ENCODE measurements at regions not wholly inside any gene's neighbourhood (a gene's known extent, or its start where the extent isn't known, plus 50 kb on each side); places are given as distances from the start of the nearest gene placed in this dataset.

- no peak overlapping the region for H2BK120ac ChIP-seq (ENCODE audit: low read depth, low read length)
- H3K18ac ChIP-seq (ENCODE audit: low read depth, low read length), result no peak overlapping the region
- intact Hi-C loops (cut with micrococcal nuclease) (no loop called here), in situ Hi-C loops (cut with MboI; ENCODE audit: low sequenced_read_pairs) (no loop called here), dilution Hi-C loops (cut with HindIII; ENCODE audit: low sequenced_read_pairs, unreplicated experiment) (no loop called here)
- TF ChIP-seq MXI1 (IDR thresholded peaks at IDR 0.05; ENCODE audit: borderline replicate concordance, low read depth, low read length), result no peak
- no peak for TF ChIP-seq NFE2L2 (IDR thresholded peaks at IDR 0.05; ENCODE audit: low read depth, low read length)
- no peak for TF ChIP-seq CHD1 (IDR thresholded peaks at IDR 0.05; ENCODE audit: low read depth, low read length)
- TF ChIP-seq POLR2A (IDR thresholded peaks at IDR 0.05; ENCODE audit: low read depth, low read length), result no peak
- TF ChIP-seq CEBPB (IDR thresholded peaks at IDR 0.05; ENCODE audit: low read depth, low read length), result no peak
- no peak for TF ChIP-seq RAD21 (IDR thresholded peaks at IDR 0.05; ENCODE audit: low read length)
- no peak for TF ChIP-seq ELK1 (IDR thresholded peaks at IDR 0.05; ENCODE audit: borderline replicate concordance, low read depth, low read length)
- TF ChIP-seq RCOR1 (IDR thresholded peaks at IDR 0.05; ENCODE audit: insufficient replicate concordance, low read length), result no peak
- no peak for TF ChIP-seq FOS (IDR thresholded peaks at IDR 0.05; ENCODE audit: low read depth, low read length)
- no peak for TF ChIP-seq BHLHE40 (IDR thresholded peaks at IDR 0.05; ENCODE audit: low read depth, low read length)
- TF ChIP-seq SMC3 (IDR thresholded peaks at IDR 0.05; ENCODE audit: low read depth, low read length), result no peak
- no peak for TF ChIP-seq RFX5 (IDR thresholded peaks at IDR 0.05; ENCODE audit: low read depth, low read length)
- no peak for TF ChIP-seq USF2 (IDR thresholded peaks at IDR 0.05; ENCODE audit: low read depth, low read length)
- no peak for TF ChIP-seq MAFK (IDR thresholded peaks at IDR 0.05; ENCODE audit: low read depth, low read length)
- no peak for TF ChIP-seq CTCF (conservative IDR thresholded peaks at IDR 0.05; ENCODE audit: low read depth, low read length)
- no peak for TF ChIP-seq MAZ (IDR thresholded peaks at IDR 0.05; ENCODE audit: borderline replicate concordance, low read depth, low read length)
- ATAC-seq (ENCODE audit: low read depth) (no peak), DNase-seq (no peak)
- no peak overlapping the region for H3K9ac ChIP-seq (ENCODE audit: low read depth, low read length)
- no CpG with 5 or more reads among the region's 3 CpGs for WGBS, 2 experiments (ENCODE audit: extremely low coverage in 2 of 2, insufficient read length in 1 of 2)
- no peak overlapping the region for H2AFZ ChIP-seq (replicated peaks; ENCODE audit: low read length, poor library complexity)
- no peaks in the 10 kb centered on the region for H3K79me1 ChIP-seq (ENCODE audit: low read depth in 1 of 2, low read length in 2 of 2)
- H3K9me1 ChIP-seq (ENCODE audit: insufficient read depth, low read length), result no peaks in the 10 kb centered on the region
- ChIA-PET CTCF (interaction anchor here (1.2 kb wide), 1 partner anchor 16 kb away, joined by 6 read pairs; no protein-coding TSS in a partner anchor), POLR2A (ENCODE audit: unreplicated experiment) (no interaction called here)
- no peak overlapping the region for H3K4me2 ChIP-seq (ENCODE audit: low read depth, low read length)
- no peak overlapping the region for H3K4me3 ChIP-seq (ENCODE audit: insufficient read depth, low read depth, low read length)
- no peaks in the 10 kb centered on the region for H4K20me1 ChIP-seq (ENCODE audit: insufficient read depth, low read length)
- H3K9me3 ChIP-seq (ENCODE audit: control insufficient read depth, insufficient read depth, low read length), result no peaks in the 10 kb centered on the region
- no peak overlapping the region for H2BK15ac ChIP-seq (ENCODE audit: low read depth, low read length)
- no peak overlapping the region for H4K91ac ChIP-seq (ENCODE audit: insufficient read depth, low read depth, low read length)
- no peak overlapping the region for H4K8ac ChIP-seq (ENCODE audit: low read depth in 2 of 2, low read length in 2 of 2)
- H3K27ac ChIP-seq (ENCODE audit: insufficient read depth, low read length), result no peak overlapping the region
- no peak overlapping the region for H3K23ac ChIP-seq (ENCODE audit: low read depth, low read length)
- H2BK5ac ChIP-seq (ENCODE audit: low read depth, low read length, poor library complexity, severe bottlenecking), result no peak overlapping the region
- 0 out of 2 replicates have a peak, but pooled peaks cover 2% of the 10 kb centered on the region for H3K27me3 ChIP-seq (ENCODE audit: control insufficient read depth, insufficient read depth, low read length)
- H3K36me3 ChIP-seq (ENCODE audit: control insufficient read depth, insufficient read depth, low read length), result no peaks in the 10 kb centered on the region
- no peak overlapping the region for H2BK20ac ChIP-seq (ENCODE audit: low read depth, low read length)
- BruUV-seq (replicated peaks), result no TSS peak
- H3K14ac ChIP-seq (replicated peaks; ENCODE audit: low read depth, low read length), result no peak overlapping the region
- H2AK5ac ChIP-seq (ENCODE audit: low read depth, low read length), result no peak overlapping the region
- no peaks in the 10 kb centered on the region; the same call in 1 of the 2 replicates for H3K4me1 ChIP-seq (ENCODE audit: control insufficient read depth, insufficient read depth, low read length)
- H2AK9ac ChIP-seq (replicated peaks; ENCODE audit: low read depth, low read length, poor library complexity), result no peak overlapping the region
- no peak overlapping the region for H3K56ac ChIP-seq (ENCODE audit: extremely low read depth, insufficient read depth, low read length)
- H4K5ac ChIP-seq (ENCODE audit: low read depth, low read length), result no peak overlapping the region
- H3K4ac ChIP-seq (ENCODE audit: low read depth, low read length), result no peak overlapping the region
These were observed 243.6 kb downstream of the NDFIP2 start for GRCh38 chr13:79724348-79725103.

Data from IMR-90 (cell line).